ENCODE measurements at regions not wholly inside any gene's neighbourhood (a gene's known extent, or its start where the extent isn't known, plus 50 kb on each side); places are given as distances from the start of the nearest gene placed in this dataset.
"Not testable (repeated sequence)": the region's sequence is repeated elsewhere in the genome, so short reads cannot be mapped to it uniquely, and the experiment has no call there.

DNA sequence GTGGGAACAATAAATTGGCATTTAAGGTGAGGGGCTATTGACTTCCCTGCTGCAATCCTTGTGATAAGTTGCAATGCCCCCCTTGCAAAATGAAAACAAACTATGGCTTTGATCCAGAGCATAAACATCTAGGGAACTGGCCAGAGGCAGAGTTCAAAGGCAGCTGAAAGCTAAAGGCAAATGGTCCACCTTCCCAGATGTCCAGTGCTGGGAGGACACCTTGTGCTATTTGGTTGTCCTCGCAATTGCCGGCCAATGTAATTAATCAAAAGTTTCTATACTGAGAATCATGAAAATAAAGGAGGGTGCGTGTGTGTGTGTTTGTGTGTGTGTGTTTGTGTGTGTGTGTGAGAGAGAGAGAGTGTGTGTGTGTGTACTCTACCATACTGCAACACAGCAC lies 337.4 kb downstream of the CBLN4 start:
- Mint-ChIP-seq H3K27me3 (peaks cover 0 to 7% (median 0%) of the 10 kb centered on the region in 5 donors), H3K27ac (no peak overlapping the region), H3K9me3 (peaks cover 0 to 12% (median 2%) of the 10 kb centered on the region in 9 donors), H3K4me1 (peaks cover 0 to 5% (median 0%) of the 10 kb centered on the region in 4 donors), H3K4me3 (no peak overlapping the region), H3K36me3 (no peaks in the 10 kb centered on the region)
- POLR2A ChIA-PET: no interaction called here
- DNase-seq (no peak), ATAC-seq (no peak)

DNA sequence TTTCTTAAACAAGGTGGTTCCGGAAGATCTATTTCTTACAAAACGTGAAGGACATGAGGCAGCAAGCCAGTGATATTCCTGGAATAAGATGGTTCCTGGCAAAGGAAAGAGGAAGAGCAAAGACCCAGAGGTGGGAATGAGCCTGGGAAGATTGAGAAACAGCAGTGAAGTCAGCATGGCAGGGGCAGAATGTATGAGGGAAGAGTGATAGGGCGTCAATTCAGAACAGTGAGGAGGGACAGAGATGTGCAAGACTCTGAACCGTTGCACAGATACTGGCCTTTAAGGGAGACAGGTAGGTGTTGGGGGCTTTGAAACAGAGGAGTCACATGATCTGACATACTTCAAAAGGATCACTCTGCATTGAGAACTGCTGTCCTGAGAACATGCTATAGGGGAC lies 338.3 kb downstream of the CBLN4 start:
- ATAC-seq (no peak), DNase-seq (no peak)
- Mint-ChIP-seq H3K27me3 (peaks cover 0 to 7% (median 0%) of the 10 kb centered on the region in 5 donors), H3K4me1 (peaks cover 0 to 5% (median 0%) of the 10 kb centered on the region in 4 donors), H3K9me3 (peaks cover 0 to 12% (median 2%) of the 10 kb centered on the region in 9 donors), H3K27ac (no peak overlapping the region), H3K36me3 (no peaks in the 10 kb centered on the region), H3K4me3 (no peak overlapping the region)
- POLR2A ChIA-PET: no interaction called here

DNA sequence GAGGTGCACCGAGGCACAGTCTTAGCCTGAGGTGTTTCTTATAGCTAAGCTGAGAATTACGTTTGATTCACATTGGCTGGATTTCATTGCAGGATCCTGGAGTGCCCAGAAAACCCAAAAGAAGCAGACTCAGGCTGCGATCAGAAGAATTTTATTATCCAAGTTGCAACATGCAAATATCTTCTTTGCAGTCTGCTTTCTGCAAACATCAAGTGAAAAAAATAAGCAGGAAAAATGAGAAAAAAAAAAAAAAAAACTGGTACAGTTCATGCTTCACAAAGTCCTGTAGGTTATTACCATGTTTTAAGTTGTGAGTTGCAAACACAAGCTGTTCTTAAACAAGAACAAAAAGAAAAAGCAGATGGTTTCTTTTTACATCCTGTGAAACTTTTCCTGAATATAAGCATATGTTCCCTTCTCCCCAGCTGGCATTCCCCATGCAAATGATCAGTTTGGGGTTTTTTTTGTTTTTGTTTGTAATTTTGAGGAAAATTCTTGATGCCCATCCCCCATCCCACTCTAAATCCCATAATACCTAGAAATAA lies 349.0 kb downstream of the CBLN4 start:
- no peaks in the 10 kb centered on the region for H3K27me3 Mint-ChIP-seq
- H3K9me3 Mint-ChIP-seq: peaks cover 0 to 20% (median 0%) of the 10 kb centered on the region in 9 donors
- H3K36me3 Mint-ChIP-seq: no peaks in the 10 kb centered on the region
- DNase-seq (no peak), ATAC-seq (no peak)
- POLR2A ChIA-PET: no interaction called here
- H3K4me3 Mint-ChIP-seq: no peak overlapping the region
- no peak overlapping the region for H3K27ac Mint-ChIP-seq
- H3K4me1 Mint-ChIP-seq: no peaks in the 10 kb centered on the region

DNA sequence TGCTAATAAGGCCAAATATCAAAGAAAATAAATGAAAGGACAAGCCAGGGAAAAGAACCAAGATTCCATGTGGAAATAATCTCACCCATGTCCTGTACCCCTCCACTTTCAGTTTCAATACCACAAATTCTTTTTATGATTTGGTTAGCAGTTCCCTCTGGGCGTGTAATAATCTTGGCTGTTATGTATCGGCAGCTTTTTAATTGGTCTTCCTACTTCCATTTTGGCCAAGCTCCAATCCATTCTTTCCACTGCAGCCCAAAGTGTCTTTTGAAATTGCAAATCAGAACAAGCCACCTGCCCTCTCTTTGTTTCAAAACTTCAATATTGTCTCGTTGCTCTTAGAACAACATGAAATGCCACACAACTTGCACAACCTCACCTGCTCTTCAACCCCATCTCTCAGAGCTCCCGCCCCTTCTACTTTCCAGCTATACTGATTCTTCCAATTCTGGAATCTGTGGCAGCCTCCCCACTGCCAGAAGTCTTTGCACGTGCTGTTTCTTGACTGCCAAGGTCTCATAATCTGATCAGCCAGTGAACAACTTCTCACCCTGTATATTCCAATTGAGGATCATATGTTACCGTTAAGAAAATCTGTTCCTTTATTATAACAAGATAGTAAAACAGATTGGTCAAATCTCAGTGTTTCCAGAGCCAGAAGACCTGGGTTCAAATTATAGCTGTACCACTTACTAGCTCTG lies 354.5 kb downstream of the CBLN4 start:
- Mint-ChIP-seq H3K27me3 (peaks cover 0 to 3% (median 0%) of the 10 kb centered on the region in 5 donors), H3K27ac (no peak overlapping the region), H3K4me1 (no peaks in the 10 kb centered on the region), H3K36me3 (no peaks in the 10 kb centered on the region), H3K9me3 (peaks cover 0 to 31% (median 0%) of the 10 kb centered on the region in 9 donors), H3K4me3 (no peak overlapping the region)
- ATAC-seq (no peak), DNase-seq (no peak)
- POLR2A ChIA-PET: no interaction called here

DNA sequence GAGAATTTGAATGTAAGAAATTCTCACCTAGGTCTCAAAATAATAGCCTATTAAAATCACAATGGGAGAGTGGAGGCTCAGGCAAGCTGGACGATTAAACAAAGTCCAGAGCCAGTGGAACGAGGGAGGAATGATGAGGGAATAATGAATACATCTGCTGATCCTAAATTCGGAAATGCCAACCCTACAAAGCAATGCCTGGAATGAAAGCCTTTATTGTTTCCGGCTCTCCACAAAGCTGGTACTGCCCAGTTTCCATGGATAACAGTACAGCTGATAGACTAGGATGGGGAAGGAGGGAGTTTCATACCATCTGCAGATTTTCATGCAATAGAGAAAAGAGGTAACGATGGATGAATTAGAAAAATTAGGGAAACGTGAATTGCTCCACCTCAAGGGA lies 356.1 kb downstream of the CBLN4 start:
- H3K4me3 Mint-ChIP-seq: no peak overlapping the region
- POLR2A ChIA-PET: interaction anchor here (0.6 kb wide), 1 partner anchor 1172 kb away, joined by 3 read pairs; no protein-coding TSS in a partner anchor
- ATAC-seq (no peak), DNase-seq (no peak)
- peaks cover 0 to 27% (median 0%) of the 10 kb centered on the region in 9 donors for H3K9me3 Mint-ChIP-seq
- no peak overlapping the region for H3K27ac Mint-ChIP-seq
- no peaks in the 10 kb centered on the region for H3K4me1 Mint-ChIP-seq
- H3K36me3 Mint-ChIP-seq: no peaks in the 10 kb centered on the region
- H3K27me3 Mint-ChIP-seq: peaks cover 0 to 3% (median 0%) of the 10 kb centered on the region in 5 donors

DNA sequence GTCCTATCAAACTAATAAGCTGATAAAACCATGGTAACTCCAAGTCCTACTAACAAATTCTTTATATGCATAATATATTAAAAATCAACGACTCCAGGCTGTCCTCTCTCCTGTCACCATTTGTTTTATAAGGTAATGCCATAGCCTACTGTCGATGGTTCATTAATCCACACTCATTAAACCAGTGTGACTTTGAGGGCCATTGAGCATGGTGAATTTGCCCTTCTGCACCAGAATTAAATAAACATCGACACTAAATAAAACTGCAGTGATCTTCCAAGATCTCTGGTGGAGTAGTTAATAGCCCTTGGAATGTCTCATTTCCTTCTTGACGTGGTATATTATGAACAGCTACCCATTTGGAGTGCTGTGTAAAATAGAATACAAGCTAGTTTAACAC lies 358.5 kb downstream of the CBLN4 start:
- Mint-ChIP-seq H3K27ac (no peak overlapping the region), H3K36me3 (no peaks in the 10 kb centered on the region), H3K4me3 (no peak overlapping the region), H3K27me3 (peaks cover 0 to 3% (median 0%) of the 10 kb centered on the region in 5 donors), H3K4me1 (no peaks in the 10 kb centered on the region), H3K9me3 (peaks cover 0 to 20% (median 0%) of the 10 kb centered on the region in 9 donors)
- DNase-seq: no peak
- POLR2A ChIA-PET: no interaction called here
- ATAC-seq: no peak

DNA sequence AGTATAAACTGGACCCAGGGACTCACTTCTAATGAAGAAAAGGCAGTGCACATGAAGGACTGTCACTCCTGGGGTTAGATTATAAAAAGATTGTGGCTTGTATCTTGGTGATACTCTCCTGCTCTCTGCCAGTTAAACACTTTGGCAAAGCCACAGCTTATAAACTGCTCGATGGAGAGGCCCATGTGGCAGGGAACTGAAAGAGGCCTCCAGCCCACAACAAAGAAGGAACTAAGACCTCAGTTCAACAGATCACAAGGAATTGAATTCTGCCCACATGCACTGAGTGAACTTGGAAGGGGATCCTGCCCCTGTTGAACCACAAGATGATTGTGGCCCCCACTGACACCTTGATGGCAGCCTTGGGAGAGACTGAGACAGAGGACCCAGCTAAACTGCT lies 363.8 kb downstream of the CBLN4 start:
- Mint-ChIP-seq H3K36me3 (no peaks in the 10 kb centered on the region), H3K4me1 (no peaks in the 10 kb centered on the region), H3K27ac (no peak overlapping the region), H3K27me3 (no peaks in the 10 kb centered on the region), H3K4me3 (no peak overlapping the region), H3K9me3 (peaks cover 0 to 9% (median 0%) of the 10 kb centered on the region in 9 donors)
- POLR2A ChIA-PET: no interaction called here
- ATAC-seq (no peak), DNase-seq (no peak)

DNA sequence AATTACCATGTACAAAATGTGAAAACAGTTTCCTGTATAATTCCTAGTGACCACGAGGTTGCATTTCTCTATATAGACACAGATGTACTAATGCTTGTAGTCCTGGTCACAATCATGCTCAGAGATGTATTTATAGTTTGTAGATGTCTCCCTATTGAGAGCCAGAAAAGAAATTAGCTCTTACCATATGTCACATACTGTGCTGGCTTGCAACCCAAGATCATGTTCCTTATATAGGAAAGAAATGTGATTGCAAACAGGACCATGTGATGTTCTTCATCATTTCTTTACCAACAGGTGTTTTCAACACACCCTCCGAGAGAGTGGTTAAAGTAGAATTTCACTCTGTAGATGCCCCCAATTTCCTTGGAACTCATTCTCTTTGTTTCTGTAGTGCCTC lies 369.4 kb downstream of the CBLN4 start:
- no peak for DNase-seq
- no peak for ATAC-seq
- no peaks in the 10 kb centered on the region for H3K4me1 Mint-ChIP-seq
- POLR2A ChIA-PET: no interaction called here
- H3K27ac Mint-ChIP-seq: no peak overlapping the region
- H3K36me3 Mint-ChIP-seq: no peaks in the 10 kb centered on the region
- peaks cover 0 to 9% (median 0%) of the 10 kb centered on the region in 9 donors for H3K9me3 Mint-ChIP-seq
- H3K4me3 Mint-ChIP-seq: no peak overlapping the region
- no peaks in the 10 kb centered on the region for H3K27me3 Mint-ChIP-seq

DNA sequence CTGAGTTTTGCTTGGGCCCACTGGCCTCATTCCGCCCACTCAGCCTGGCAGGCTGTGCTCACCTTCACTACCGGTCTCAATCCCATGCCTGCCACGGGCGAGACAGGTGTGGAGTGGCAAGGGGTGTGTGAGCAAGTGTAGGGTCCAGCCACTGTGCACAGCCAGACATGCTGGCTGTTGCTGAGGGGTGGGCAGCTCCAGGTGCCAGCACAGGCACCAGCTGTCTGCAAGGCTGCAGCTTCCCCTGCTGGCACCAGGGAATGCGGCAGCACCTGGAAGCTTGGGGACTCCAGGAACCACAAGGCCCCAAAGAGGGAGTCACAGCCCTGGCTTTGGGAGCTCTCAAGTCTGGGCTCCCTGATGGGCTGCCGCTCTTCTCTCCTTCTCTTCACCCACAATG lies 372.7 kb downstream of the CBLN4 start:
- Mint-ChIP-seq H3K4me3 (no peak overlapping the region), H3K27me3 (no peaks in the 10 kb centered on the region), H3K36me3 (no peaks in the 10 kb centered on the region), H3K9me3 (peaks cover 0 to 9% (median 0%) of the 10 kb centered on the region in 9 donors), H3K27ac (no peak overlapping the region), H3K4me1 (no peaks in the 10 kb centered on the region)
- ATAC-seq (no peak), DNase-seq (no peak)
- POLR2A ChIA-PET: no interaction called here

DNA sequence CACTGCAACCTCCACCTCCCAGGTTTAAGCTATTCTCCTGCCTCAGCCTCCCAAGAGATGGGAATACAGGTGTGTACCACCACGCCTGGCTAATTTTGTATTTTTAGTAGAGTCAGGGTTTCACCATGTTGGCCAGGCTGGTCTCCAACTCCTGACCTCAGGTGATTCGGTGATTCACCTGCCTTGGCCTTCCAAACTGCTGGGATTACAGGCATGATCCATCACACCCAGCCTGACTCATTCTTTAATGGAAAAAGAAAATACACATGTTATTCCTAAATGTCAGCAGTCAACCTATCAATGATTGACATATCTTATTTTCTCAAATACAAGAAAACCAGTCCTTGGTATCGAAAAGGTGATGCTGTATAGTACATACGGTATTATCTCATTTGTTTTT lies 376.2 kb downstream of the CBLN4 start:
- POLR2A ChIA-PET, ATAC-seq, H3K27ac Mint-ChIP-seq, DNase-seq, H3K9me3 Mint-ChIP-seq, H3K4me3 Mint-ChIP-seq, H3K27me3 Mint-ChIP-seq, H3K36me3 Mint-ChIP-seq, H3K4me1 Mint-ChIP-seq: not testable (repeated sequence)

DNA sequence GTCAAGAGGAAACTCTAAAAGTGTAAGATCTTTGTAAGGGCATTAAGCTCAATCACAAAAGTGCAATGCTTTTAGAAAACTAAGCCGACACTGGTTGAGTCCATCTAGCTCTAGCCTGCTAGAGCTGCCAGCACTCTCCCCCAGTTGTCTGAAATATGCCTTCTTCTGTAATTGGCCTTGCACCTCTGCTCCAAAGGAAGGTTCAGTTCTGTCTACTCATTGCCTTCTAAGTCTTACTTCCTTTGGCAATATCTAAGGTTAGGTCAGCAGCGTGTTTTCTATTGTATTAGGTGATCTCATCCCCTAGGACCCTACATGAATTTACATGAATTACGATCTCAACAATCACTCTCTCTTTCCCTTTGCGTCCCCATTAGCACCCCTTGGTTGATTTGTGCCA lies 378.6 kb downstream of the CBLN4 start:
- no peaks in the 10 kb centered on the region for H3K36me3 Mint-ChIP-seq
- no peaks in the 10 kb centered on the region for H3K27me3 Mint-ChIP-seq
- H3K4me3 Mint-ChIP-seq: no peak overlapping the region

DNA sequence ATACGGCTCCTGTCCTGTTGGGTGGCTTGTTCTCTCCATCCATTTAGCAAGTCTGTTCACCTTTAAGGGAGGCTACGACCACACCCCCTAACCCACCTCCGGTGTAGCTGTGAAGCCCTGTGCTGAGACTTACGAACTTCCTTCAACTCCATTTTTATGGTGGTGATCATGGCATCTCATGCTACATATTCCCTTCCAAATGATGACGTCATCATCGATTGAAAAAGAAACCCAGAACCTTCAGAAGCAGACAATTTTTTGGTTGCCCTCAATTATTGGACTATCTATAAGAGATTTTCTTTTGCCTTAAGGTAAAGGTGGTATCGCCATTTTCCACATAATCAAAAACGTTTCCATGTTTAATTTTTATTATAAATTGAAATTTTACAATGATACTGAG lies 389.0 kb downstream of the CBLN4 start:
- no peaks in the 10 kb centered on the region for H3K4me1 Mint-ChIP-seq
- peak overlapping the region in 1 of 10 donors; percentile 8 for H3K27ac Mint-ChIP-seq
- no peak overlapping the region for H3K4me3 Mint-ChIP-seq
- no peaks in the 10 kb centered on the region for H3K27me3 Mint-ChIP-seq
- peaks cover 3 to 18% (median 8%) of the 10 kb centered on the region in 9 donors for H3K9me3 Mint-ChIP-seq
- ATAC-seq: no peak
- POLR2A ChIA-PET: no interaction called here
- no peak for DNase-seq
- peaks cover 0 to 2% (median 0%) of the 10 kb centered on the region in 3 donors for H3K36me3 Mint-ChIP-seq

More for the DNA sequence above, 378.6 kb downstream of the CBLN4 start:
- Mint-ChIP-seq H3K4me1 (no peaks in the 10 kb centered on the region), H3K9me3 (peaks cover 0 to 11% (median under 1%) of the 10 kb centered on the region in 9 donors), H3K27ac (no peak overlapping the region)
- ATAC-seq (no peak), DNase-seq (no peak)
- POLR2A ChIA-PET: no interaction called here

DNA sequence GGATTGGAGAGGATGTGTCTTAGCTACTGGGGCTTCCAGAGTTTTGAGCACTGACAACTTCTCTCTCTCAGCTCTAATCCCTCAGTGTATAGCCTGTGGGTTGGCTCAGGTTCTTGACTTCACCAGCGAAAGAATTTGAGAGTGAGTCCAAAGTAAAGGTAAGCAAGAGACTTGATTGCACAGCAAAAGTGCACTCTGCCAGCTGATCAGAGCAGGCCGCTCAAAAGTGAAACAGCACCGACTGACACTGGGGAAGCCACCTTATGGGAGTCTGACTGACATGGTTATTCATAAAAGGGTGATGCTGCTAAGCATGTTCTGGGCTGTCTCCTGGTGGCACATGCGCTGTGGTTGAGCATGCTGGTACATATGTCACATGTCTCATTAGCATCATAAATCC lies 389.5 kb downstream of the CBLN4 start:
- Mint-ChIP-seq H3K27ac (no peak overlapping the region), H3K4me1 (no peaks in the 10 kb centered on the region), H3K4me3 (no peak overlapping the region), H3K9me3 (peaks cover 2 to 18% (median 9%) of the 10 kb centered on the region in 9 donors), H3K27me3 (no peaks in the 10 kb centered on the region), H3K36me3 (peaks cover 0 to 7% (median 0%) of the 10 kb centered on the region in 3 donors)
- no peak for DNase-seq
- POLR2A ChIA-PET: no interaction called here
- no peak for ATAC-seq

All from naive thymus-derived CD8-positive, alpha-beta T cell (primary cell).